ENCODE measurements at regions not wholly inside any gene's neighbourhood (a gene's known extent, or its start where the extent isn't known, plus 50 kb on each side); places are given as distances from the start of the nearest gene placed in this dataset.

GRCh38 chr14:101116065-101116464 is 212.5 kb upstream of the RTL1 start:
- TF ChIP-seq GATA2 (IDR thresholded peaks at IDR 0.05; ENCODE audit: low read depth, low read length) (no peak), GATA3 (IDR thresholded peaks at IDR 0.05; ENCODE audit: low read depth, low read length) (no peak)
